HFFc6 (cell line): ENCODE measurements at regions not wholly inside any gene's neighbourhood (a gene's known extent, or its start where the extent isn't known, plus 50 kb on each side); places are given as distances from the start of the nearest gene placed in this dataset.

ENCODE experiments used
- DNase-seq: peaks from one replicate; pipeline ENCODE4 v3.0.0-alpha.2; 2018
- H3K27ac Mint-ChIP-seq: 2 replicates; pipeline ENCODE4 v1.8.0; 2020; ENCODE audit warnings: mild to moderate bottlenecking, mixed read lengths
- H3K27me3 Mint-ChIP-seq: 2 replicates; pipeline ENCODE4 v1.8.0; 2021; ENCODE audit warnings: mild to moderate bottlenecking, moderate library complexity, mixed read lengths; ENCODE audit not compliant: insufficient read depth
- H3K36me3 Mint-ChIP-seq: 2 replicates; pipeline ENCODE4 v1.8.0; 2021; ENCODE audit warnings: low read depth, mixed read lengths
- H3K4me1 Mint-ChIP-seq: 2 replicates; pipeline ENCODE4 v1.8.0; 2020; ENCODE audit warnings: low read depth, mixed read lengths
- H3K4me3 Mint-ChIP-seq: 2 replicates; pipeline ENCODE4 v1.8.0; 2020; ENCODE audit warnings: mild to moderate bottlenecking, moderate library complexity, mixed read lengths
- H3K9me3 Mint-ChIP-seq: 2 replicates; pipeline ENCODE4 v1.8.0; 2020; ENCODE audit warnings: mild to moderate bottlenecking, mixed read lengths
- CTCF ChIP-seq: fragments of 200-600 bp; sonication (generic); IDR thresholded peaks from 2 replicates; pipeline ENCODE4 v1.5.0; 2021; ENCODE audit warnings: antibody characterized with exemption, mild to moderate bottlenecking

GRCh38 chr9:108245331-108245730 is 610.5 kb downstream of the ACTL7B start:
- no peaks in the 10 kb centered on the region for H3K36me3 Mint-ChIP-seq

DNA sequence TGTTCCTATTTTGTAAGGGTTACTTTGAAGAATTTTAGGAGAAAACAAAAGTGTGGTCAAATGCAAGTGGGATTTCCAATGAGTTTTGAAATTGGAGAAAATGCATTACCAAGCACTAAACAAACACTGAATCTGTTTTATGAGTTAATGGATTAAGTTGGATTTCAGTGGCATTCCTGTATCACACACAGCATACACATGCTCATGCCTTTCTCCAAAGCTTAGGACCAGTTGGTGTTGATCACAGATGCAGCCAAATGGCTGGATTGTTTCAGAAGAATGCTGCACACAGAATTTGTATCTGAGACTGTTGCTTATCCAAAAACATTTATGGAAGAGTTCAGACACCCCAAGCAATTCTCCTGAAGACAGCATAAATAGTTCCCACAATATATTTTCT is 611.1 kb downstream of the ACTL7B start:
- H3K4me1 Mint-ChIP-seq, result no peaks in the 10 kb centered on the region
- no peak overlapping the region for H3K27ac Mint-ChIP-seq
- no peaks in the 10 kb centered on the region for H3K36me3 Mint-ChIP-seq
- no peak overlapping the region for H3K4me3 Mint-ChIP-seq
- TF ChIP-seq CTCF, result no peak
- no peaks in the 10 kb centered on the region for H3K9me3 Mint-ChIP-seq
- H3K27me3 Mint-ChIP-seq, result peaks cover 2% of the 10 kb centered on the region; the same call in 1 of the 2 replicates
- no peak for DNase-seq

More at GRCh38 chr9:108245331-108245730, 610.5 kb downstream of the ACTL7B start:
- Mint-ChIP-seq H3K27ac (no peak overlapping the region), H3K4me1 (no peaks in the 10 kb centered on the region), H3K27me3 (peaks cover 2% of the 10 kb centered on the region; the same call in 1 of the 2 replicates), H3K9me3 (no peaks in the 10 kb centered on the region), H3K4me3 (no peak overlapping the region)
- no peak for TF ChIP-seq CTCF
- no peak for DNase-seq

DNA sequence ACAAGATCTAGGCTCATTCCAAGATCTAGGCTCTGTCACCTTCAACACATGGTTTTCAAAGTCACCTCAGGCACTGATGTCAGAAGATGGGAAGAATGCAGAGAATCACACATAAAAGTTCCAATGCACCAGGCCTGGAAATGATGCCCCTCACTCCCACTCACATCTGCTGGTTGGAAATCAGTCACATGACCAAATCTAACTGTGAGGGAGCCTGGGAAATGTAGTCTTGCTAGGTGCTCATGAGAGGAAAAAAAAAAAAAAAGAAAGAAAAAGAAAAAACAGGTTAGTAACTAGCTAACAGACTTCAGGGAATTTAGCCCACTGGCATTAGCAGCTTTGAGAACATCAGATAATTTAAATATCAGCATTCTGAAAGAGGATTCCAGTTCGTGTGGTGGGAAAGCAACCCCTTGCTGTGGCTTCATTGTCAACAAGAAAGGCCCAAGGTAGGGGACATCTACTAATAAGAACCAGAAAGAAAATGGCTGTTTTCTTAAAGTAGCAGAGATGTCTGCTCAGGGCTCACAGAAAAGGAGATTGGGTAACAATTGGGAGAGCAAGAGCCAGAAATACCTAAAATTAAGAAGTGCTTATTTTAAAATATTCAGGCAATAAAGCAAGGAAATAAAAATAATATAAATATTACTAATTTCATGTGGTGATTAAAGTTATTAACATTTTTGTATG is 614.3 kb downstream of the ACTL7B start:
- H3K36me3 Mint-ChIP-seq, result no peaks in the 10 kb centered on the region
- no peak overlapping the region for H3K4me3 Mint-ChIP-seq
- no peaks in the 10 kb centered on the region for H3K9me3 Mint-ChIP-seq
- no peak for DNase-seq
- no peaks in the 10 kb centered on the region for H3K4me1 Mint-ChIP-seq
- H3K27ac Mint-ChIP-seq, result no peak overlapping the region
- peaks cover 2% of the 10 kb centered on the region; the same call in 1 of the 2 replicates for H3K27me3 Mint-ChIP-seq
- no peak for TF ChIP-seq CTCF

DNA sequence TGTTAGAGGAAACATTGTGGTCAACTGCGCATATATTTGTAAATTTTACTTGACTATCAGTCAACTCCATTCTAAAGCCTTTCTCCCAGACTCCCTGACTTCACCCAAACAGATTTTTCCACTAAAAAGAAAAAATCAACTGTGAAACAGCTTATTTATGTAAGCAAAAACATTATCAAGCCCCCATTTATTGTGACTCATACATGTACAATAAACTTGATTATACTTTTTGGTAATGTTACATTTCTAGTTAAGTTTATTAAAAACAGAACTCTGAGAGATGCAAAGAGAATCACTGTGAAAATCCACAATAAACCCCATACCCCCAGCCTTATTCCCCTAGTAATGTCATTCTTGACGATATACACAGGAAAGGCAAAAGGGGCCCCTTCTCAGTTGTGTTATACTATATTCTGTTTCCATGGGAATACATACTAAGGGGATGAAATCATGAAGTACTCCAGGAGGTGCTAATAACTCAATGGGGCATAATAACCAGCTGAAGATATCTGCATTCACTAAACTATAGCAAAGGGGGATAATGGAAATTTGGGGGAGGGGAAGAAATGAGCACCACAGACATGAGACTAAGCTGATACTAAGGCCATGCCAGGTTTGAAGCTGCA is 616.0 kb downstream of the ACTL7B start:
- H3K4me1 Mint-ChIP-seq, result no peaks in the 10 kb centered on the region
- TF ChIP-seq CTCF, result no peak
- no peak overlapping the region for H3K4me3 Mint-ChIP-seq
- peaks cover 2% of the 10 kb centered on the region; the same call in 1 of the 2 replicates for H3K27me3 Mint-ChIP-seq
- no peaks in the 10 kb centered on the region for H3K36me3 Mint-ChIP-seq
- no peak overlapping the region for H3K27ac Mint-ChIP-seq
- no peaks in the 10 kb centered on the region for H3K9me3 Mint-ChIP-seq
- DNase-seq, result no peak

- no peak overlapping the region for H3K27ac Mint-ChIP-seq
- DNase-seq, result no peak
- peaks cover 3% of the 10 kb centered on the region; the same call in 1 of the 2 replicates for H3K27me3 Mint-ChIP-seq
- H3K9me3 Mint-ChIP-seq, result no peaks in the 10 kb centered on the region; the same call in 1 of the 2 replicates
- TF ChIP-seq CTCF, result no peak
- H3K36me3 Mint-ChIP-seq, result no peaks in the 10 kb centered on the region
- H3K4me1 Mint-ChIP-seq, result no peaks in the 10 kb centered on the region
- no peak overlapping the region for H3K4me3 Mint-ChIP-seq
Measured at GRCh38 chr9:108235609-108236008, 620.2 kb downstream of the ACTL7B start.
